Stimulated activated CD8-positive, alpha-beta memory T cell treated with anti-CD3 and anti-CD28 coated beads, Interleukin-15, amount 100 ng/mL, for 24 hours (primary cell): ENCODE measurements at regions not wholly inside any gene's neighbourhood (a gene's known extent, or its start where the extent isn't known, plus 50 kb on each side); places are given as distances from the start of the nearest gene placed in this dataset.

Experiments
- DNase-seq: peaks from one replicate; pipeline ENCODE4 v3.0.0-alpha.2; 2020; ENCODE audit warnings: low read depth

- DNase-seq, result no peak
Observed at GRCh38 chr6:111987295-111987694, 66.6 kb upstream of the CCN6 start.

- DNase-seq, result no peak
Observed at GRCh38 chr6:111988926-111989325, 65.0 kb upstream of the CCN6 start.

GRCh38 chr6:111989743-111990142 is 64.2 kb upstream of the CCN6 start:
- DNase-seq, result no peak

GRCh38 chr6:111990214-111990613 is 63.7 kb upstream of the CCN6 start:
- DNase-seq, result no peak

DNA sequence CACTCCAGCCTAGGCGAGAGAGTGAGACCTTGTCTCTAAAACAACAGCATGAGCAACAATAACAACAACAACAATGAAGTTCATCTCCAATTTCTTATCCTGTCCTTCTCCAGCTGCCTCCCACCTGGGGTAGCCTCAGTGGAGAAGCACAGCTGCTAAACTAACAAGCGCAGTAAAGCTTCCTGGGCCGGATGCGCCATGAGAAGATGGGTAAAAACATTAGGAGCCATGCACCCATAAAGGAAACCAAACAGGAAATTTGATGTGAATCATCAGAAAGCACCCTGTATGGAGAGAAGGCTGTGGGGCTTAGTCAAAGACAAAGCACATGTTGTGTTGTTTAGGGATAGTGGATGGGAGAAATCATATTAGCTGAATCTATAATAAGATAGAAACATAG is 61.1 kb upstream of the CCN6 start:
- no peak for DNase-seq

- DNase-seq, result no peak
Observed at GRCh38 chr6:111993342-111993741, 60.6 kb upstream of the CCN6 start.

DNA sequence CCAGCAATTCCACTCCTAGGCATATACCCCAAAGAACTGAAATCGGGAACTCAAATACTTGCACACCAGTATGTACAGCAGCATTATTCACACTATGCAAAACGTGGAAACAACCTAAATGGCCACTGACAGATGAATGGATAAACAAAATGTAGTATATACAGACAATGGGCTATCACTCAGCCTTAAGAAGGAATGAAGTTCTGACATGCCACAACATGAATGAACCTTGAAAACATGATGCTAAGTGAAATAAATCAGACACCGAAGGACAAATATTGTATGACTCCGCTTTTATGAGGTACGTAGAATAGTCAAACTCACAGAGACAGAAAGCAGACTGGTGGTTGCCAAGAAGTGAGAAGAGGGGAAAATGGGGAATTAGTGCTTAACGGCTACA is 59.1 kb upstream of the CCN6 start:
- DNase-seq, result no peak

GRCh38 chr6:111995404-111995803 is 58.5 kb upstream of the CCN6 start:
- DNase-seq, result no peak

GRCh38 chr6:111996144-111996865 is 57.6 kb upstream of the CCN6 start:
- no peak for DNase-seq

- DNase-seq, result peak; percentile 37
Observed at GRCh38 chr6:111997078-111997852, 56.6 kb upstream of the CCN6 start.

- no peak for DNase-seq
Observed at GRCh38 chr6:111997853-111998208, 56.1 kb upstream of the CCN6 start.

- no peak for DNase-seq
Observed at GRCh38 chr6:112002307-112002706, 51.6 kb upstream of the CCN6 start.
